22Rv1 (cell line): ENCODE measurements at regions not wholly inside any gene's neighbourhood (a gene's known extent, or its start where the extent isn't known, plus 50 kb on each side); places are given as distances from the start of the nearest gene placed in this dataset.

Experiments used
- ZFX ChIP-seq: fragments of 450-650 bp; IDR thresholded peaks from 2 replicates; pipeline ENCODE4 v1.6.1; 2017; ENCODE audit warnings: antibody characterized with exemption, borderline replicate concordance
- TF ChIP-seq, protein P1 (sequence below): fragments of 450-650 bp; IDR thresholded peaks from 2 replicates; pipeline ENCODE4 v1.5.1; 2017; ENCODE audit warnings: mild to moderate bottlenecking

DNA sequence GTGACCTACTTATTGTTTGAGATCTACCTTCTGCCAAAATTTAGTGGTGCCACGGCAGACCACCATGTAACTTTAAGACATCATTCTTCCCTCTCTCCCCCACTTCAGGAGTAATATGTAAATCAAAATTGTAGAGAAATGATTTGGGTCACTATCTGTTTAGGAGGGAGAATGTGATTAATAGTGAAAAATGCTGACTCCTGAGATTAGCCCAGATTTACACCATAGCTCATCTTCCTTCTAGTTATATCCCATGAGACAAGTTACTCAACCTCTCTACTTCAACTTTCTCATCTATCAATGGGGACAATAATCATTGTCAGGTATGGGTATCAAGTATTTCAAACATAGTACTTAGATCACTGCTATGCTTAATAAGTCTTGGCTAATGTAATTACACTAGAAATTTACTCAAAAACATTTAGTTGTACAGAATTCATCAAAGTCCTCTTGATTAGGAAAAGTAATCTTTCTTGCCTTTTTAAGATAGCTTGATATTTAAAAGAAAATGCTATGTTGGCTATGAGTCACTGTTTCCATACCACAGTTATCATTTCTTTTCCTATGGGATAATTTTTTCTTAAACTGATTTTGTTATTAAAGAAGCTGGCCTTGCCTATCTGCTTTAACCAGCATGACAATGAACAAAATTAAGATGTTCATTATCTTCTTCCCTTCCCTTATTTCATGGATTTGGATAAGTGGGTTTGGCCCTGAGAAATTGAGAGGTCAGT lies 1038.9 kb upstream of the ZEB2 start:
- TF ChIP-seq, protein P1, sequence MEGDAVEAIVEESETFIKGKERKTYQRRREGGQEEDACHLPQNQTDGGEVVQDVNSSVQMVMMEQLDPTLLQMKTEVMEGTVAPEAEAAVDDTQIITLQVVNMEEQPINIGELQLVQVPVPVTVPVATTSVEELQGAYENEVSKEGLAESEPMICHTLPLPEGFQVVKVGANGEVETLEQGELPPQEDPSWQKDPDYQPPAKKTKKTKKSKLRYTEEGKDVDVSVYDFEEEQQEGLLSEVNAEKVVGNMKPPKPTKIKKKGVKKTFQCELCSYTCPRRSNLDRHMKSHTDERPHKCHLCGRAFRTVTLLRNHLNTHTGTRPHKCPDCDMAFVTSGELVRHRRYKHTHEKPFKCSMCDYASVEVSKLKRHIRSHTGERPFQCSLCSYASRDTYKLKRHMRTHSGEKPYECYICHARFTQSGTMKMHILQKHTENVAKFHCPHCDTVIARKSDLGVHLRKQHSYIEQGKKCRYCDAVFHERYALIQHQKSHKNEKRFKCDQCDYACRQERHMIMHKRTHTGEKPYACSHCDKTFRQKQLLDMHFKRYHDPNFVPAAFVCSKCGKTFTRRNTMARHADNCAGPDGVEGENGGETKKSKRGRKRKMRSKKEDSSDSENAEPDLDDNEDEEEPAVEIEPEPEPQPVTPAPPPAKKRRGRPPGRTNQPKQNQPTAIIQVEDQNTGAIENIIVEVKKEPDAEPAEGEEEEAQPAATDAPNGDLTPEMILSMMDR: no peak
- no peak for TF ChIP-seq ZFX
